SK-N-SH treated with all-trans-retinoic acid at 6 μM for 48 hours (cell line): ENCODE measurements at regions not wholly inside any gene's neighbourhood (a gene's known extent, or its start where the extent isn't known, plus 50 kb on each side); places are given as distances from the start of the nearest gene placed in this dataset.

ENCODE experiments used
- ISL1 ChIP-seq: fragments of 250-450 bp; sonication (Bioruptor Pico); IDR thresholded peaks from 2 replicates; pipeline ENCODE4 v2.1.2; 2022; ENCODE audit warnings: mild to moderate bottlenecking, moderate library complexity
- SNAI2 ChIP-seq: fragments of 250-450 bp; sonication (Bioruptor Pico); IDR thresholded peaks from 2 replicates; pipeline ENCODE4 v1.5.0; 2020; ENCODE audit warnings: mild to moderate bottlenecking, moderate library complexity
- TOX ChIP-seq: fragments of 250-450 bp; sonication (Bioruptor Pico); IDR thresholded peaks from 2 replicates; pipeline ENCODE4 v1.8.0; 2021; ENCODE audit warnings: mild to moderate bottlenecking, moderate library complexity, borderline replicate concordance
- ZNF70 ChIP-seq: fragments of 450-650 bp; formaldehyde crosslinking; IDR thresholded peaks from 2 replicates; pipeline ENCODE4 v1.5.0; 2020; ENCODE audit warnings: mild to moderate bottlenecking, moderate library complexity
- TF ChIP-seq, protein P1 (sequence below): fragments of 250-450 bp; sonication (Bioruptor Pico); IDR thresholded peaks from 2 replicates; pipeline ENCODE4 v1.8.0; 2021; ENCODE audit warnings: low read depth, mild to moderate bottlenecking, moderate library complexity, borderline replicate concordance

DNA sequence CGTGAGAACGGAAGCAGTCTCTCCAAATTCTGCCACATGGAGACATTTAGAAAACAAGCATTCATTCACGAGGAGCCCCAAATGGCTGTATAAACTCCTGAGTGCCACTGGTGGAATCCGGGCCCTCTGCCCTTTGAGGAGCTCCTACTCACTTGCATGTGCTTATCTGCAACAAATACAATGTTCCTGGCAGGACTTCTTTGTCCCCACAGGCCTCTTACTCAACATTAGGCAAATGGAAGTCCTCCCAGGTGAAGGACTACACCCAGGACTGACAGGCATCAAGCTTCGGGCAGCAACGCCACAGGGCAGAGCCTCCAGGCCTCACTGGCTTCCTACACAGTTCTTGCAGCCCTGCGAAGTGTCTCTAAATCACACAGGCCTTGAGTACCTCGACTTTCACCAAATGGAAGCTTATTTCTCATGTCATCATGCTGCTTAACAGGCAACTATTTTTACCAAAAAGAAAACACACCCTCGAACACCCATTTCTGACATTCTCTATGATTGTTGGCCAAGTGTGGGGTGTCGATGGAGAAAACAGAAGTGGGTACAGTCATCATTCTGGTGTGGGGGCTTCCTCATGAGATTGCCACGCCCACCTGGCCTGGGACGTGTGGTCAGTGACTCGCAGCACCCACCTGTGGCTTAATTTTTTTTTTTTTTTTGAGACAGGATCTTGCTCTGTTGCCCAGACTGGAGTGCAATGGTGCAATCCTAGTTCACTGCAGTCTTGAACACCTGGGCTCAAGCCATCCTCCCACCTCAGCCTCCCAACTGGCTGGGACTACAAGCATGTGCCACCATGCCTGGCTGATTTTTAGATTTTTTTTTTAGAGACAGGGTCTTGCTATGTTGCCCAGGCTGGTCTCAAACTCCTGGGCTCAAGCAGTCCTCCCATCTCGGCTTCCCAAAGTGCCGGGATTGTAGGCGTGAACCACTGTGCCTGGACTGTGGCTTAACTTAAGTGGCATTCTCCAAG lies 186.8 kb upstream of the GLI2 start:
- TF ChIP-seq SNAI2 (CRISPR knock-in tag) = no peak
- TF ChIP-seq, protein P1, sequence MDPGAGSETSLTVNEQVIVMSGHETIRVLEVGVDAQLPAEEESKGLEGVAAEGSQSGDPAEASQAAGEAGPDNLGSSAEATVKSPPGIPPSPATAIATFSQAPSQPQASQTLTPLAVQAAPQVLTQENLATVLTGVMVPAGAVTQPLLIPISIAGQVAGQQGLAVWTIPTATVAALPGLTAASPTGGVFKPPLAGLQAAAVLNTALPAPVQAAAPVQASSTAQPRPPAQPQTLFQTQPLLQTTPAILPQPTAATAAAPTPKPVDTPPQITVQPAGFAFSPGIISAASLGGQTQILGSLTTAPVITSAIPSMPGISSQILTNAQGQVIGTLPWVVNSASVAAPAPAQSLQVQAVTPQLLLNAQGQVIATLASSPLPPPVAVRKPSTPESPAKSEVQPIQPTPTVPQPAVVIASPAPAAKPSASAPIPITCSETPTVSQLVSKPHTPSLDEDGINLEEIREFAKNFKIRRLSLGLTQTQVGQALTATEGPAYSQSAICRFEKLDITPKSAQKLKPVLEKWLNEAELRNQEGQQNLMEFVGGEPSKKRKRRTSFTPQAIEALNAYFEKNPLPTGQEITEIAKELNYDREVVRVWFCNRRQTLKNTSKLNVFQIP (CRISPR knock-in tag) = no peak
- TF ChIP-seq TOX (CRISPR knock-in tag) = no peak
- no peak for TF ChIP-seq ZNF70 (CRISPR knock-in tag)
- TF ChIP-seq ISL1 (CRISPR knock-in tag) = no peak
